ENCODE measurements at regions not wholly inside any gene's neighbourhood (a gene's known extent, or its start where the extent isn't known, plus 50 kb on each side); places are given as distances from the start of the nearest gene placed in this dataset.

GRCh38 chr2:59399126-59399525, 1154.3 kb downstream of the BCL11A start:
- TF ChIP-seq SNAI2 (CRISPR knock-in tag; IDR thresholded peaks at IDR 0.05): no peak
- TF ChIP-seq ZFP3 (CRISPR knock-in tag; IDR thresholded peaks at IDR 0.05): no peak
- no peak for TF ChIP-seq TSHZ2 (CRISPR knock-in tag; IDR thresholded peaks at IDR 0.05)
- TF ChIP-seq BACH2 (CRISPR knock-in tag; IDR thresholded peaks at IDR 0.05; ENCODE audit: borderline replicate concordance): no peak
- TF ChIP-seq POU6F1 (CRISPR knock-in tag; IDR thresholded peaks at IDR 0.05; ENCODE audit: borderline replicate concordance, low read depth): no peak
- no peak for TF ChIP-seq ZNF8 (CRISPR knock-in tag; IDR thresholded peaks at IDR 0.05)
- no peak for TF ChIP-seq ZNF565 (CRISPR knock-in tag; conservative IDR thresholded peaks at IDR 0.05; ENCODE audit: low read depth)
- no peak for TF ChIP-seq RARB (CRISPR knock-in tag; IDR thresholded peaks at IDR 0.05)
- no peak for TF ChIP-seq ZFP30 (CRISPR knock-in tag; IDR thresholded peaks at IDR 0.05)
- TF ChIP-seq PATZ1 (CRISPR knock-in tag; IDR thresholded peaks at IDR 0.05; ENCODE audit: borderline replicate concordance): no peak
- TF ChIP-seq TCF4 (CRISPR knock-in tag; IDR thresholded peaks at IDR 0.05; ENCODE audit: borderline replicate concordance): no peak
- no peak for TF ChIP-seq ZC3H10 (CRISPR knock-in tag; IDR thresholded peaks at IDR 0.05)
- TF ChIP-seq ISL1 (CRISPR knock-in tag; IDR thresholded peaks at IDR 0.05): no peak
- TF ChIP-seq ZNF70 (CRISPR knock-in tag; IDR thresholded peaks at IDR 0.05): no peak
- TF ChIP-seq CREB5 (CRISPR knock-in tag; IDR thresholded peaks at IDR 0.05; ENCODE audit: low read depth): no peak
- TF ChIP-seq PPARA (CRISPR knock-in tag; IDR thresholded peaks at IDR 0.05; ENCODE audit: borderline replicate concordance): no peak
- no peak for ATAC-seq

- TF ChIP-seq ZC3H10 (CRISPR knock-in tag; IDR thresholded peaks at IDR 0.05) (no peak), ZNF70 (CRISPR knock-in tag; IDR thresholded peaks at IDR 0.05) (no peak), PPARA (CRISPR knock-in tag; IDR thresholded peaks at IDR 0.05; ENCODE audit: borderline replicate concordance) (no peak), OSR1 (CRISPR knock-in tag; IDR thresholded peaks at IDR 0.05) (no peak), ISL1 (CRISPR knock-in tag; IDR thresholded peaks at IDR 0.05) (no peak), POU6F1 (CRISPR knock-in tag; IDR thresholded peaks at IDR 0.05; ENCODE audit: borderline replicate concordance, low read depth) (no peak), RARB (CRISPR knock-in tag; IDR thresholded peaks at IDR 0.05) (no peak), CSDC2 (CRISPR knock-in tag; IDR thresholded peaks at IDR 0.05) (no peak), TOX (CRISPR knock-in tag; IDR thresholded peaks at IDR 0.05; ENCODE audit: borderline replicate concordance) (no peak), ESRRG (CRISPR knock-in tag; IDR thresholded peaks at IDR 0.05) (no peak)
- no peak for ATAC-seq
Measured at GRCh38 chr2:59398081-59398480, 1155.4 kb downstream of the BCL11A start.

GRCh38 chr2:59395119-59395518, 1154.0 kb upstream of the FANCL start:
- no peak for TF ChIP-seq OSR1 (CRISPR knock-in tag; IDR thresholded peaks at IDR 0.05)
- TF ChIP-seq TSHZ2 (CRISPR knock-in tag; IDR thresholded peaks at IDR 0.05): no peak
- TF ChIP-seq ISL1 (CRISPR knock-in tag; IDR thresholded peaks at IDR 0.05): no peak
- no peak for TF ChIP-seq ZNF70 (CRISPR knock-in tag; IDR thresholded peaks at IDR 0.05)
- no peak for TF ChIP-seq CSRNP3 (CRISPR knock-in tag; IDR thresholded peaks at IDR 0.05)
- no peak for TF ChIP-seq ZC3H10 (CRISPR knock-in tag; IDR thresholded peaks at IDR 0.05)
- TF ChIP-seq CREB5 (CRISPR knock-in tag; IDR thresholded peaks at IDR 0.05; ENCODE audit: low read depth): no peak
- TF ChIP-seq ZFP30 (CRISPR knock-in tag; IDR thresholded peaks at IDR 0.05): no peak
- no peak for TF ChIP-seq ESRRG (CRISPR knock-in tag; IDR thresholded peaks at IDR 0.05)
- no peak for TF ChIP-seq ZNF8 (CRISPR knock-in tag; IDR thresholded peaks at IDR 0.05)
- TF ChIP-seq CSDC2 (CRISPR knock-in tag; IDR thresholded peaks at IDR 0.05): no peak
- TF ChIP-seq RARB (CRISPR knock-in tag; IDR thresholded peaks at IDR 0.05): no peak
- no peak for TF ChIP-seq SNAI2 (CRISPR knock-in tag; IDR thresholded peaks at IDR 0.05)
- no peak for ATAC-seq
